HepG2 (cell line): ENCODE measurements at regions not wholly inside any gene's neighbourhood (a gene's known extent, or its start where the extent isn't known, plus 50 kb on each side); places are given as distances from the start of the nearest gene placed in this dataset.

ENCODE experiments used
- IRF2 ChIP-seq: IDR thresholded peaks from 2 replicates; pipeline ENCODE4 v1.6.1; 2018; ENCODE audit warnings: missing genetic modification reagents, missing compliant biosample characterization
- JUNB ChIP-seq: sonication (generic); formaldehyde crosslinking; IDR thresholded peaks from 2 replicates; pipeline ENCODE4 v1.8.0; 2022; ENCODE audit warnings: missing genetic modification reagents, mild to moderate bottlenecking, borderline replicate concordance
- MAZ ChIP-seq, 2 experiments: sonication (generic) in 1 of 2; formaldehyde crosslinking in 1 of 2; IDR thresholded peaks; 2 replicates each; pipeline versions ENCODE4 v1.5.0 to v1.6.1; 2012 to 2020; ENCODE audit warnings: low read depth in 2 of 2, mild to moderate bottlenecking in 2 of 2, borderline replicate concordance in 1 of 2, improper control_type of control experiment in 1 of 2, low read length in 1 of 2, missing genetic modification reagents in 1 of 2, moderate library complexity in 1 of 2
- PHF8 ChIP-seq: sonication (generic); formaldehyde crosslinking; IDR thresholded peaks from 2 replicates; pipeline ENCODE4 v1.5.0; 2020; ENCODE audit warnings: missing genetic modification reagents
- SIN3A ChIP-seq: IDR thresholded peaks from 2 replicates; pipeline ENCODE4 v1.6.1; 2011; ENCODE audit warnings: low read depth, mild to moderate bottlenecking, control low read depth, low read length, borderline replicate concordance
- ZNF839 ChIP-seq: sonication (generic); formaldehyde crosslinking; IDR thresholded peaks from 2 replicates; pipeline ENCODE4 v1.4.0; 2020; ENCODE audit warnings: missing genetic modification reagents, mild to moderate bottlenecking, borderline replicate concordance

- no peak for TF ChIP-seq SIN3A
- no peak for TF ChIP-seq ZNF839
- TF ChIP-seq JUNB (CRISPR knock-in tag) = no peak
- TF ChIP-seq MAZ (IDR thresholded peaks at IDR 0.05; ENCODE audit: borderline replicate concordance, low read depth, low read length) = no peak
- no peak for TF ChIP-seq MAZ (CRISPR knock-in tag; IDR thresholded peaks at IDR 0.05; ENCODE audit: low read depth)
- no peak for TF ChIP-seq IRF2 (CRISPR knock-in tag)
- no peak for TF ChIP-seq PHF8 (CRISPR knock-in tag)
Measured at GRCh38 chr21:16837721-16838120, 675.1 kb upstream of the CXADR start.
